ENCODE measurements at regions not wholly inside any gene's neighbourhood (a gene's known extent, or its start where the extent isn't known, plus 50 kb on each side); places are given as distances from the start of the nearest gene placed in this dataset.
"Not testable (repeated sequence)": the region's sequence is repeated elsewhere in the genome, so short reads cannot be mapped to it uniquely, and the experiment has no call there.

DNA sequence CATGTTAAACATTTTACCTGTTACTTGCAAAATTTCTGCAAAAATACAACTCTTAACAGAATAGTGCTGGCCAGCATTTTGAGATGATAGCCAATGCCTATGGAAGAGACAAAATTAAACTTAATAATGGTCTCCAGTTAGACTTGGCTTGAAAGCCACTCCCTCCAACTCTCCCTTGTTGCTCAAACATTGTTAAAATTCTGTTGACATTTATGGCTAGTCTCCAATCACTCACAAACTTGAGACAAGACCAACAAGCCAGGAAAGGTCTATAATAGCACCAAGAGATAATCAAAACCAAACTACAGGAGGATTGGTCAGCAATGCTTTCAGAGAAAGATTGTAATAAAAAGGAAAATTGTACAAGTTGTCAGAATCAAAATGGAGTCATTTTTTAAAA, 770.7 kb upstream of the NXPH2 start:
- DNase-seq (ENCODE audit: low spot score), result no peak

GRCh38 chr2:139550341-139550740, 770.2 kb upstream of the NXPH2 start:
- no peak for DNase-seq (ENCODE audit: low spot score)

DNA sequence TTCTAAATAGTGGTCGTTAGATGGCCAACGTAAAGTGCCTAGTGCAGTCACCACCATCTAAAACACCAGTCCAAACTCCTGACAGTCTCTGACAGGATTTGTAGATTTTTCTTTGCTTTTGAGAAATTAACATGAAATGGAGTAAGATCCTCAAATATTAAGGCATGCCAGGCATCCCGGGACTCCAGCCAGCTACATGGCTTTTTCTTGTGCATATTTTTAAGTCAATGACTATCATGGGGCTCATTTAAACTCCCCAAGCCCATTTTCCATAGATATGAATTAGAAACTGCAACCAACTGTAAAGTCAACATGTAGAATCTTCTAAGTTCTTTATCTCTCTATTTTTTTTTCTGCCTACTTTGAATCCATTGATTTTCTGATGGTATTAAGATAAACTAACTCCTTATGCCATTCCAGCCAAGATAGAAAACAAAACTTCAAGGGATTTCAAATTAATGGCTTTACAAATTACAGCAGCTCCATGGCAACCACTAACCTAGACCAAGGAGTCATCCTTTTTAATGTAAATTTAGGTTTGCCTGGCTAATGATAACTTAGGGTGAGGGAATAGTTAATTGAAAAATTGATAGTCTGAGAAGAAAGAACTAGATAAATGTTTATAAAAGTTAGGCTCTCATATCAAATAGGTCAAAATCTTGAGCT, 764.1 kb upstream of the NXPH2 start:
- DNase-seq (ENCODE audit: low spot score), result no peak

GRCh38 chr2:139538332-139539020, 758.3 kb upstream of the NXPH2 start:
- not testable (repeated sequence) for DNase-seq (ENCODE audit: low spot score)

GRCh38 chr2:139529080-139529479, 748.9 kb upstream of the NXPH2 start:
- DNase-seq (ENCODE audit: low spot score), result no peak

DNA sequence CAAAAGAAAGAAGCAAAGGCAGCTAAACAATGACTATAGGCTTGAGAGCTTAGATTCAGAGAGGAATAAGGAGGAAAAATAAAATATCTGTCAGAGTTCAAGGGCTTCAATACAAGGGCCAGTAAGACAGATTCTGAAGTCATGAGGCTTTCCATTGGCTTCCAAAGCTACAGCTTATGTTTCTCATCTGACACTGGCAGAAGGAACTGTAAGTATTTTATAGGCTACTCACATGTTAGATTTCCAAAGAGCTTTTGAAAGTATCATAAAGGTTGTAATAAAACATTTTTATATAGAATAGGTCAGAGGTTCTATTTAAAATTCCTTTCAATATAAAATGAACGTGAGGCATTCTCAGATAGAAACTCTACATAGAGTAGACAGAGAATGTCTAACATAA, 746.6 kb upstream of the NXPH2 start:
- DNase-seq (ENCODE audit: low spot score), result no peak

DNA sequence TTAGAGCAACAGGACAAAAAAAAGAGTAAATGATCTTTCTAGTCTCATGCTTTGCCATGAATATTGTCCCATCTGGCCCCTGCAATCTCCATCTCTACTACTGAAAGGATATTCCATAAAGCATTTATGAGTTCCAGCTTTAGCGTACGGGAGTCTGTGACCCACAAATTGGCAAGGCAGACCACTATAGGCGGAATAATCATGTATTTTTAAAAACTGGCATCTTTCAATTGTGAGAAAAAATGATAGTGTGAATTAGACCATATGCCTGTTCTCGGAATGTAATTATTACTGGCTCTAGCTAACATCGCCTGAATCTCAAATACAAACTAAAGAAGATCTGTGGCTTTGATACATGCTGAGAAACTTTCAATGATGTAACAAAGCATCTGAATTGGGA, 738.1 kb upstream of the NXPH2 start:
- DNase-seq (ENCODE audit: low spot score), result no peak

GRCh38 chr2:139514951-139515350, 734.8 kb upstream of the NXPH2 start:
- no peak for DNase-seq (ENCODE audit: low spot score)

DNA sequence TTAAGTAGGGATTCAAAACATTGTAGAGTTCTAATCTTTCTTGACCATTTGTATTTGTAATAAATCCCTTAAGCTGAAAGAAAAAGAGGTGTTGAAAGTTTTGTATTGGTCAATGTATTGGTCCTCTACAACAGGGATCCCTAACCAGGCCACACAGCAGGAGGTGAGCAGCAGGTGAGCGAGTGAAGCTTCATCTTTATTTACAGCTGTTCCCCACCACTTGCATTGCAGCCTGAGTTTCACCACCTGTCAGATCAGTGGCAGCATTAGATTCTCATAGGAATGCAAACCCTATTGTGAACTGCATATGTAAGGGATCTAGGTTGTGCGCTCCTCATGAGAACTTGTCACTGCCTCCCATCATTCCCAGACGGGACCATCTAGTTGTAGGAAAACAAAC, 715.7 kb upstream of the NXPH2 start:
- DNase-seq (ENCODE audit: low spot score), result no peak

DNA sequence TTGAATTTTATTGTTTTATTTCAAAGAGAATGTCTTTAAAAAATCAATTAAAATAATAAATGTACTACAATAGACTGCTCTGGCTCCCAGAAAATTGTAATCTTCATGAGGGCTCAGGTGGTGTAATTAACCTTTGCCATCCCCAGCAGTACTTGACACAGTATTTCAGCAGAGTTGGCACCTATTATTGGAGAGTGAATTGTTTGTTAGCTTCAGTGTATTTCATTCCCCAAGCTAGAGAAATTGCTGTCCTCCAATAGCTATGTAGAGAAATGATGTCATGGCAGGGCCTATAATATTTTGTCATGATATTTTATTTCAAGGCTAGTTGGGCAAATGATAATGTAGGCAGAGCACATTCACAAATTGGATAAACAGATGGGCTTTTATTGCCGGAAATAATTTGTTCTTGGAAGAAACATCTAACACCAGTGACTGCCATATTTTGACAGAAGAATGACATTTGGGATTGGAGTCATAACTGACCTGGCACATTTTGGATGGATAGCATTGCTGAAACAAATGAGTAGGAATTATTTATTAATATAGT, 712.0 kb upstream of the NXPH2 start:
- no peak for DNase-seq (ENCODE audit: low spot score)

- no peak for DNase-seq (ENCODE audit: low spot score)
Measured at GRCh38 chr2:139480161-139480650, 700.0 kb upstream of the NXPH2 start.

DNA sequence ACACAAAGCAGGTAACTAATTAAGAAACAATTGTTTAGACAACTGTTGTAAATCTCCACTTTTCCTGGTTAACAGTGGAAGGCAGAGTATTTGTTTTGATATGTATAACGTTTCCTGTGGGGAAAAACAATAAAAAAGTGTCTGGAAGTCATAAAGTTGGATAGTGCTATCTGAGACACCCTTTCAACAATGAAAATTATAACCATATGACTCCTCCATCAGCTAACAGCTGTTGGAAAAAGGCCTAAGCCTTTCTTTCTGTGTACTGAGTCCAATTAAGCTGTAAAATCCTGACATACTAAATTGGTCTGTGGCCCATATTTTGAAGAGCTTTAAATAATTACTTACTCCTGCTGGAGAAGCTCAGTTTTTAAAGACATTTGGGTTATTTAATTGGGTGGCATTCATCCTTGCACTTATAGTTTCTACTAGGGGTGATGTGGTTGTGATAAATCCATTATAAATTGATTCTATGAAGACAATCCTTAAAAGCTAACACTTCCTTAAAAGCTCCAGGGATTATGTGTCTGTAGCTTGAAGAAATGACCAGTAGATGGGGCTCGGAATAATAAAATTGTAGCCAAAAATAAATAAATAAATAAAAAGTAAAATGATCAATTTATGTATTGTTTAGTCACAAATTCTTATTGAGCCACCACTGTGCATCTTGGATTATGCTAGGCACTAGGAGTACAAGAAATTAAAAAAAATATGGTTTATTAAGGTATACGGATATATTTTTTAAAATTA, 698.1 kb upstream of the NXPH2 start:
- no peak for DNase-seq (ENCODE audit: low spot score)

GRCh38 chr2:139477618-139478017, 697.4 kb upstream of the NXPH2 start:
- DNase-seq (ENCODE audit: low spot score), result no peak

DNA sequence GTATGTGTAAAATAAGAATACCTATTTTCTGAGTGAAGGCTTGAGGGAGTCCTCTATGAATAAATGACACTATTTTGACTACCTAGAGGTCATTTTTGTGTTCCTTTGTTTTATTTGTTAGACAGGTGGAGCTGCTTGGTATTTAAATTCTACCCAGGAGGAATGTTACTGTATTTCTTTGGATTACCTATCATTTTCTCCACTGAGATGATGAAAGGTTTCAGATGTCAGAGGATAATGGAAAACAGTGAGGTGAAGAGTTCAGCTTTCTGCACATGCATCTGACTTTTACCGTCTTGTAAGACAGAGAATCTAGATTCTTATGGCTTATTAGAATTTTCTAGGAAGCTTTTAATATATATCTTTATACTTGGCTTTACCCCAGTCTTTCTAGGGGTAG, 689.8 kb upstream of the NXPH2 start:
- DNase-seq (ENCODE audit: low spot score), result no peak

DNA sequence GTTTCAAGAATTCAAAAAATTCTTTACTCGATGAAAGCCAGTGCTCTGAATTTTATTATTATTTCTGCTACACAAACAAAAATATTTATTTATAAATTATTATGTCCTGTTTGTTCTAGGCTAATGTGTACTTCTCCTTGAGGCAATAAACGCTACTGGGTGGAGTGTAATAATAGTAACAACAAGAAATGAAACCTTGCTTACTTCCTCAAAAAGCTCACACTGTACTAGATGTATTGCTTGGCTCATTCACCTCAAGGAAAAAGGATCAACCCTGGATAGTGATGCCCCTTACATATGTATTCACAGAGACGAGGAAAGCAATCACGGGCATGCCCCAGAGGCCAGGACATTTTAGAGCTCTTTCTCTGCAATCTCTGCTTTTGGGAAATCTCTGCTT, 685.6 kb upstream of the NXPH2 start:
- no peak for DNase-seq (ENCODE audit: low spot score)

DNA sequence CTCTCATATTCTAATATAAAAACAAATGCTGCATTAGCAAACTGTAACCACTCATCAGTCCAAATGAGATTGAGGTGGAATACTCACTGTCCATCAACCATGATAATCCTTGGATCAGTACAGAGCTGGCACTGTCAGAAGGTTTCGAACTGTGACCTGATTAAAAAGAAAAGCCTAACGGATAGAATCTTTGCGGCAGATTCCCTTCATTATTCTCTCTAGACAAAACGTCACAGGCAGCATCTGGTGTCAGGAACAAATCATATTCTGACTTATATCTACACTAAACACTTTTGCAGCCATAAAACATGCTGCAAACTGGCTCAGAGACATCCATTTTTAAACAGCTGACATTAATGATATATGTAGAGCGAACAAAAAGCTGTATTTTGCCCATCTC, 677.7 kb upstream of the NXPH2 start:
- no peak for DNase-seq (ENCODE audit: low spot score)

DNA sequence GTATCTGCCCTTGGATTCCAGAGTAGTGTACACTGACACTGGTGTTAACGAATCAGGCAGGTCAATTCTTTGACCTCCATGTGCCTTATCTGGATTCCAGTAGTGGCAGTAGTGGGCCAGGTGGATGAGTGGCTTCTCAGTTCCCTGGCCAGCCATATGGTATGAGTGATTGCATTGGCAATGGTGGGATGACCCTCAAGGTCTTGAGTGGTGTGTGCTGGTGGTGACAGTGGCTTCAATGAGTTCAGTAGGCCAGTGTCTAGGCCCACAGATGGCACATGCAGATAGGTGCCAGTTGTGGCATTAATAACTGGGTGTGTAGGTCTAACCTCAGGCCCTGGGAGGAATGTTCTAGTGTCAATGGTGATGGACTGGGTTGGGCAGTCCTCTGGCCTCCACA, 674.1 kb upstream of the NXPH2 start:
- DNase-seq (ENCODE audit: low spot score), result no peak

GRCh38 chr2:139439100-139439499, 658.9 kb upstream of the NXPH2 start:
- no peak for DNase-seq (ENCODE audit: low spot score)

DNA sequence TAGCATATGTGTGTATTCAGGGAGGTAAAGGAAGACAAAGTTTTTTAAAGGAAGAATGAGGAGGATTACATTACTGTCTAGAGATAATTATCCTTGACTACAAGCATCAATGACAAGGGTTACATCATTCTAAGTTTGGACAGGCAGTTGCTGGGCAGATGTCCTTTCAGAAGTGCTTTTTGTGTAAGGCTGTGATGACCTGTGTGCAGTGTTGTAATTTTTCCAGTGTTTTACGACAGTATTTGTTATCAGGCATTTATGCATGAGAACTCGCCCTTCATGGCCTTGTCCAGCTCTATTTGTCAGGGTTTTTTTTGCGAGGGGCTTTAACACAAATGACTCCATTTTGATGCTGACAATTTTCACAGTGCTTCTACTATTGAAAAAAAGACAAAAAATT, 658.3 kb upstream of the NXPH2 start:
- DNase-seq (ENCODE audit: low spot score), result no peak

- DNase-seq (ENCODE audit: low spot score), result no peak
Measured at GRCh38 chr2:139427164-139427563, 647.0 kb upstream of the NXPH2 start.

- no peak for DNase-seq (ENCODE audit: low spot score)
Measured at GRCh38 chr2:139424101-139424500, 643.9 kb upstream of the NXPH2 start.

GRCh38 chr2:139411236-139411635, 631.0 kb upstream of the NXPH2 start:
- DNase-seq (ENCODE audit: low spot score), result no peak

DNA sequence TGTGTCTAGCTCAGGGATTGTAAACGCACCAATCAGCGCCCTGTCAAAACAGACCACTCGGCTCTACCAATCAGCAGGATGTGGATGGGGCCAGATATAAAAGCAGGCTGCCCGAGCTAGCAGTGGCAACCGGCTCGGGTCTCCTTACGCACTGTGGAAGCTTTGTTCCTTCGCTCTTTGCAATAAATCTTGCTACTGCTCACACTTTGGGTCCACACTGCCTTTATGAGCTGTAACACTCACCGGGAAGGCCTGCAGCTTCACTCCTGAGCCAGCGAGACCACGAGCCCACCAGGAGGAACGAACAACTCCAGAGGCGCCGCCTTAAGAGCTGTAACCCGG, 630.6 kb upstream of the NXPH2 start:
- not testable (repeated sequence) for DNase-seq (ENCODE audit: low spot score)

All from GM03348 (cell line).